SK-MEL-5 (cell line): ENCODE measurements at regions not wholly inside any gene's neighbourhood (a gene's known extent, or its start where the extent isn't known, plus 50 kb on each side); places are given as distances from the start of the nearest gene placed in this dataset.

Experiments used
- DNase-seq: peaks from one replicate; pipeline ENCODE4 v3.0.0-alpha.2; 2016; ENCODE audit warnings: low read depth, low spot score
- in situ Hi-C: cut with HindIII; loops from 2 replicates; pipeline ENCODE4 v1.10.0; 2016; ENCODE audit warnings: low sequenced_read_pairs, high pct_unique_total_duplicates, low pct_unique_long_range_greater_than_20kb

DNA sequence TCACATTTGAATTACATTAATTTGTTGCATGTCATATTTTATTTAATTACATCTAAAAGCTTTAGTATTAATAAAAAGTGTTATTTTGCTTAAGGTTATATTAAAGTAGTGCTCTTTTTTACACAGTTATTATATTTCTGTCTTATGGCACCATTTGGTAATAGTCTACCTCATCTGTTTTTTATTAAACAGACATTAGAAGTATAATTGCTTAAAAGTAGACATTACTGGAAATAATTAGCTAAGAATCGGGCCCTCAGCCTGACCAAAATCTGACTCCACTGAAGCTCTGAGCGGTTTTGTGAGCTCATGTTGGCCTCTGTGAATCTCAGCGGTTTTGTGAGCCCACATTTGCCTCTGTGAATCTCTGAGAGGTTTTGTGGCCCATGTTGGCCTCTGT is 102.5 kb upstream of the SNTG2 start:
- no peak for DNase-seq
- in situ Hi-C loops, result no loop called here

DNA sequence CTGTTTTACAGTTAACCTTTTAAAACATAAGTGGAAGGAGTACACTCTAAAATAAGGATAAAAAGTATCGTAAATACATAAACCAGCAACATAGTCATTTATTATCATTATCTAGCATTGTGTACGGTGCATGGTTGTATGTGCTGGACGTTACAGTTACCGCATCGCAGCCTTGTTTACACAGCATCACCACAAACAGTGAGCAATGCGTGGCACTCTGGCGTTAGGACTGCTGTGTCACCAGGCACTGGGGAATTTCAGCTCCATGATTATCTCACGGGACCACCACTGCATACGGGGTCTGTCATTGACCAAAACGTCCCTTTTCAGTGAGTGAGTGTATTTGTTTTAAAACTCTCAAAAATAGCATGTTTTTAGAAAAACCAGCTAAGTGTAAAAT is 103.0 kb upstream of the SNTG2 start:
- no peak for DNase-seq
- in situ Hi-C loops, result no loop called here

DNA sequence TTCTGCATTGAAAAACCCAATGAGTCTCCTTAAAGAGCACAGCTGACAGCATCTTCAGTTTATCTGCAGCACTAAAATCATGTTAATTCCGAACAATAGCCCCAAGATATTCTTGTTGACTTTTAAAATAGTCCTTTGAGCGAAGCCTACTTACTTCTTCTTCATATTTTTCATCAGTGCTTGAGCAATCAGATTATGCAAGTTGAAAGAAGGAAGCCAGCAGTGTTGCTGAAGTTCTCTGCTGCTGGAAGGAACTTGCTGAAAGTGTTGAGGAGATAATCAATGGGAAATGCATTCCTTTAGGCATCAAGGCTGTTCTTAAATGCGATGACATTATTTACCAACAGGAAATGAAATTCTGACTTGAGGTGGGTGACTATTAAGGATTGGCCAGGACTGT is 105.9 kb upstream of the SNTG2 start:
- in situ Hi-C loops, result no loop called here
- no peak for DNase-seq

DNA sequence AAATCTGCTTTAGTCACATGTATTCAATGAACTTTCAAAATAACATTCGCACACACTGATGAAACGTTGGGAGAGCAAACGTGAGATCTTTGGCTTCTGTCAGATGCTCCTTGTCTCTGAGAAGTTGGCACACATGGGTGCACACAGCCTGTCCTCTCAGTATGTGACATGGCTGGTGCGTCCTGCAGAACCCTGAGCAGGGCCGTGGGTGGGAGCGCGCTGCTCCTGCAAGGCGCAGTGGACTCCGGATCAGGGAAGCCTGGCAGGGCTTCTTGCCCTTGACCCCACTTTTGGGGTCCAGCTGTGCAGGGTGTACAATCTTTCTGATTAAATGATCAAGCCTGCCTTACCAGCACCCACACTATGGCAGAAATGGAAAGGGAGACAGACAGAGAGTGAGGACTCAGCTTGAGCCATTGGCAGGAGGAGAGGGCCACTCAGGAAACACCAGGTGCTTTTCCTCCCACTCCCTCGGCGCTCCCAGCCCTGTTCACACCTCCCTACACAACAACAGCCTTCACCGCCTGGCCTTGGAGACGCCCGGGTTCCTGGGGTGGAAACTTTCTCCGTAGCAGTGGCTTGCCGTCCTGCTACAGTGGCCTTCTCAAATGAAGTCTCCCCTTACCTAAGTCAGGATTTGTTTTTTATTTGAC is 108.4 kb upstream of the SNTG2 start:
- no peak for DNase-seq
- in situ Hi-C loops, result no loop called here

DNA sequence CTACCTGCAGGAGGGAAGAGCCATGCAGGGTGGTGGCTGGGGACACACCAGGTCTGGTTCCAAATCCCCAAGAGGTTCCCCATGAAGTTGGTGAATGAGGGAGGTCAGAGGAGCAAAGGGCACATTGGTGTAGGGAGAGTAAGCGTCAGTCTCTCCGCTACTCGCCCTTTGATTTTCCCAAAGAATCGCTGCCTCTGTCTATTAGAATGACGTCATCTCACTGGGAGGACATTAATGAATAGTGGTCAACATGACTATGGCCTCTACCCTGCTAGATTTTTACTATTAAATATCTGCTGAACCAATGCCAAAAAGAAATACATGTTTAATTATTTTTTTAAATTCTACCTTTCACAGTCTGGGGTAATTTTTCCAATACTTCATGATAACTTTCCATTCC is 109.6 kb upstream of the SNTG2 start:
- peak; percentile 14 for DNase-seq
- in situ Hi-C loops, result no loop called here

DNA sequence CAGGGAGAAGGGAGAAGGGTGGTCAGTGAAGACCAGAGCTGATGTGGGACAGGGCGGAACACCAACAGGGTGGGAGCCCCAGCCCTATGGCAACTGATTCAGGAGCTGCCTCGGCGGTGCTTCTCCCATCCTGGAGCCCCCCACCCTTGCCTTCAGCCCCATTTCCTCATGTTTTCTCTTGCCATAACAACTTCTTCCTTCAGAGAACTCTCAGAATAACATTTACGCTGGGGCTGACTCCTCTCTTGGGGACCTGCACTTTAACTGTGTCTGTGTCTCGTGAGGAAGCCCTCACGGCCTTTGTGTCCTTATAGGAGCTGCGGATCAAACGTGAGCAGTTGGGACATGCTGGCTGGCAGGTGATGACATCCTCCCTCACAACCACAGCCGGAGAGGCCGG is 116.4 kb upstream of the SNTG2 start:
- DNase-seq, result no peak
- in situ Hi-C loops, result no loop called here

DNA sequence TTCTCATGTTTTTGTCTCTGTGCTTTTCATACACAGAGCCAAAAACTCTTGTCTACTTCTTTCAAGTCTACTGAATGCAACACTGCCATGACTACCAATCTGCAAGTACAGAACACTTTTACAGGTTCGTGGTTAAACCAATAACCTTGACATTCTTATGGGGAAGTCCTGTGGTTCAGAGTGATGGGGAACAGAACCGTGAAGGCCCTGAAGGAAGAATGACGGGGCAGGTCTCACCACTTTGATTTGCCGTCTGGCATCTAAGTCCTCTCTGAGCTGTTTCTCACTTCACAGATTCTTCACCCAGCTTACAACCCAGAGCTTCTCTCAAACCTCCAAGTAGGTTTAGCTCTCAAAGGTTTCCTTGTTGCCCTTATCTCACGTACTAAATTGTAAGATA is 117.5 kb upstream of the SNTG2 start:
- no peak for DNase-seq
- in situ Hi-C loops, result no loop called here

DNA sequence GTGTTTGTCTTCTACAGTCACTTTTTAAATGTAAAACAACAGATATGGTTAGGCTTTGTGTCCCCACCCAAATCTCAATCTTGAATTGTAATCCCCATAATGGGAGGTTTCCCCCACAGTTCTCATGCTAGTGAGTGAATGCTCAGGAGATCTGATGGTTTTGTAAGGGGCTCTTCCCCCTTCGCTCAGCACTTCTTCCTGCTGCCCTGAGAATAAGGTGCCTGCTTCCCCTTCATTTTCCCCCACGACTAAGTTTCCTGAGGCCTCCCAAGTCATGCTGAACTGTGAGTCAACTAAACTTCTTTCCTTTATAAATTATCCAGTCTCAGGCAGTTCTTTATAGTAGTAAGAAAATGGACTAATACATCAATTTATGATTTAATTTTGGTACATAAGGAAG is 118.0 kb upstream of the SNTG2 start:
- DNase-seq, result no peak
- in situ Hi-C loops, result no loop called here

DNA sequence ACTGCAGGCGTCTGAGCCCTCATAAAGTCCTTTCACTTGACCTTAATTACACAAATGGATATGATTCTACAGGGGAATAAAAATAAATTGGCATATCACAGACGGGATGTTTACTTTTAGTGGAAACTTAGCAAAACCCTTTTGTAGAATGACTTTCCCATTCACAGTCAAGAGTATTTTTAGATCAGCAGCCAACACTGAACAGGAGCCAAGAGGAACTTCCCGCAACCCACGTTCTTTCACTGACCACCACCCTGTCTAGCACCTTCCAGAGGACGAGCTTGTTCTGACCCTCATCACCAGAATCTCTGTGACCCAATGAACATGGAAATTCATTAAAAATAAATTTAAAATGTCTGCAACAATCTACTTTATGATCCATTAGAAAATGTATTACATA is 119.0 kb upstream of the SNTG2 start:
- in situ Hi-C loops, result no loop called here

DNA sequence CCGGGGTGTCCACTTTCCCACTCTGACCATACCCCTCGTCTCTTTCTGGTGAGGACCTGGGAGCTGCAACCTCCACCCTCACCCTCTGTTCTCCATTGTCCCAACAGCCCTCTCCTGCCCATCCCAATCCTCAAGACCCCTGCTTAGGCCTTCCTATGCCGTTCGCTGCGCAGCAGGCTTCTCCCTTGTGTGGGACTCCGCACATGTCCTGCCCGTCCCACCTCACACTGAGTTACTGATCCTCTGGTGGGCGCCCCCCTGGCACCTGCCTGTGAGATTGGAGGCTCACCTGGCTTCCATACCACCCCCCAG is 119.5 kb upstream of the SNTG2 start:
- DNase-seq, result no peak
- in situ Hi-C loops, result no loop called here

More for the DNA sequence above, 119.0 kb upstream of the SNTG2 start:
- no peak for DNase-seq

DNA sequence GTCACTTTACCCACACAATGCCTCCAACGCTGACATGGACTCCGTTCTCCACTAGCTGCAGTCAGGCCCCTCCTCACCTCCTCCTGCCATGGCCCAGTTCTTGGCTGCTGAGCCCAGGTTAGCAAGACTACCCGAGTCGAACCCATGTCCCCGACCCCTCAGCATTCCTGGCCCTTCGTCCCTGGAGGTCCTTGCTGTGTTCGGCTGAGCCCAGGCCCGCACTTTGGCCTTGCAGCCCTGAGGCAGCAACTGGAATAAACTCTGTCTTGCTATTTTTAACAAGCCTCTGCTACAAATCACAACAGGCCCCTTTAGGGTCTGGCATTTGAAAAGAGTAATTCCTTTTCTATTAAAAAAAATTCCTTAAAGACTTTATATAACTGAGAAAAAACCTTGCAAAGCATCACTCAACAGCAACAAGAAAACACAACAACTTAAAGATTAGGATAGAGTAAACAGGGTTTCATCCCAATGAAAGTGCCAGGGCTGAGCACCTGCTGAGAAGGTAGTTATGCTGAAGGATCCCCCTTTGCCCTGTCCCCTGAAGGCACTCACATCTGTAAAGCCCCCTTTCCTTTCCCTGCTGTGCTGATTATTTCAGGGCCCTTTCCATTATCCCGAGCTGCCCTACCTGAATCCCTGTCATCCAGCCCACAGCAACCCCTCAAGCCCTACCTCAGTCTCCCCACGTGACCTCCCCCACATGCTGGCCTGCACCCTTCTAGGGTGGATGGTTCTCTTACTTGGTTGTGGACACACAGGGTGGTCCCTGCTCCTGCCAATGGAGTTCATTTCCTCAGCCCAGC is 120.0 kb upstream of the SNTG2 start:
- DNase-seq, result no peak
- in situ Hi-C loops, result no loop called here

DNA sequence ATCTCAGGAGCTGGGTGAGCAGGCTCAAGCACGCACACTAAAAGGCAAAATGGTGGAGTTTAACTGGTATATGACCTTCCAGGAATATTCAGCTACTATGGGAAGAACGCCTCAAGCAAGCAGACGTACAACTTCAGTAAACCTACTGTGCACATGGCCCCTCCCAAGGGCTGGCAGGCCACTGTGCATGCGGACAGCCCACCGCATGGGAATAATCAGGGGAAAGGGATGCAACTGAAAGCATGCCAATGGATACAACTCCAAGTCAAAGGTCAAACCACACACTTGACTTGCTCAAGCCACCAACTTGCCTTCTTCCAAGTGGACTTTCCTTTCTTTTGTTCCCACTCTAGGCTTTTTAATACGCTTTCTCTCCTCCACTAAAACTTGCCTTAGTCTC is 121.6 kb upstream of the SNTG2 start:
- in situ Hi-C loops, result no loop called here
- no peak for DNase-seq

DNA sequence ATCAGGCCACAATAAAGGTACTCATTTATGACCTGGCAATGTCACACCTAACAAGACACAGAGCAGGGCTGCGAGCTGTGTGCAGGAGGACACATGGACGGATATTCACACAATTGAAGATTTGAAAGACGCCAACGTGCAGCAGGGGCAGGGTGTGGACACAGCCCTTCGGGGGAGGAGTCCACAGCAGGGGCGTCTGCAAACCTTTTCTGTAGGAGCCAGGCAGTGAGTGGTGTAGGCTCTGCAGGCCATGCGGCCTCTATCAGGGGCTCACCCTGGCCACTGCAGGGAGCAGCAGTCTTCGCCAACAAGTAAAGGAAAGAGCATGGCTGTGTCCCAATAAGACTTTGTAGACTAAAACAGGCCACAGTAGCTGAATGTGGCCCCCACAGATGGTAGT is 125.7 kb upstream of the SNTG2 start:
- DNase-seq, result no peak
- in situ Hi-C loops, result no loop called here

DNA sequence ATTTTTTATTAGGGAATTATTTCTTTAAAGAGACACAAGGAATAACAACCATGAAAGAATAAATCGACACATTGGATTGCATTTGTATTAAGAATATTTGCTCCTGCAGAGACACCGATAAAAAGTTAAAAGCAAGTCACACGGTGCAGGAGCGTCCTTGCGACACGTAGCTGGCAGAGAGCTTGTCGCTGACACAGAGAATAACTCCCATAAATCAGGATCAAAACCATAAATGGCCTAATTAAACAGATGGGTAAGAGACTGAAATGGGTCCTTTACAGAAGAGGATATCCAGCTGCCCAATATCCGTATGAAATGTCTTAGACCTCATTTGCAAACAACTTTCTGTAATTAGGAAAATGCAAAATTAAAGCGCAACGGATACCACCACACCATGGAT is 126.1 kb upstream of the SNTG2 start:
- DNase-seq, result no peak
- in situ Hi-C loops, result no loop called here

DNA sequence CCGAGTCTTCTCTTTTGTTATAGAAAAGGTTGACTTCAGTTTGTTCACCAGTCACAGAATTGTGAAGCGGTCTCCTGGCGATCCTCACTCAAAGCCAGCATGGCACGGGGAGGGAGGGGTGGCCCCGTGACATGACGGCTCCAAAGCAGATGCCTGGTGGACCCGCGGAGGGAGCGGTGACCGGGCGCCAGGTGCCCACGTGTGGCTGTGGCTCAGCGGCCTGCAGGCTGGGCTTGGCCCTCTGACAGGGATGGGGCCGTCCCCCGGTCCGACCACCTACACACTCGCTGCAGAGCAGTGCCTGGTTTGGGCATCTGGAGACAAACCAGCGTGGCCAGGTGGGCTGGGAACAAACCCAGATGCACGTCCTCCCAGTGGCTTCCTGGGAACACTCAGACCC is 129.1 kb upstream of the SNTG2 start:
- in situ Hi-C loops, result no loop called here

DNA sequence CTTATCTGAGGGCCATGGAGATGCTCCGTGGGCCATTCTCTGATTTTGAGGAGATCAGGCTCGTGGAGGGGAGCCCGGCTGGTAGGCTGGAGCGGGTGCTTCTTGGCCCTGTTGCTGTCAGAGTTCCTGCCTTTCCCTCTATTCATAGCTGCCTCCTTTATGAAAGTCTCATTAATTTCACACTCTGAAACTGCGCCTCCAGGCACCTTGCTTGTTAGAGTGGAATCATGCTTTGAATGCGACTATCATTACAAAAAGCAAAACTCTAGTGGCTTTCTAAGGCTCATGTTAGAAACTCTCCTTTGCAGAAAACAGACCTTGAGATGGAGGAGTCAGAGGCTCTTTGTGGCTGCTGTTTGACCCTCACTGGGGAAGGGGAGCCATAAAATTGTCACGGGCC is 131.0 kb upstream of the SNTG2 start:
- no peak for DNase-seq
- in situ Hi-C loops, result no loop called here

More for the DNA sequence above, 129.1 kb upstream of the SNTG2 start:
- DNase-seq, result no peak

DNA sequence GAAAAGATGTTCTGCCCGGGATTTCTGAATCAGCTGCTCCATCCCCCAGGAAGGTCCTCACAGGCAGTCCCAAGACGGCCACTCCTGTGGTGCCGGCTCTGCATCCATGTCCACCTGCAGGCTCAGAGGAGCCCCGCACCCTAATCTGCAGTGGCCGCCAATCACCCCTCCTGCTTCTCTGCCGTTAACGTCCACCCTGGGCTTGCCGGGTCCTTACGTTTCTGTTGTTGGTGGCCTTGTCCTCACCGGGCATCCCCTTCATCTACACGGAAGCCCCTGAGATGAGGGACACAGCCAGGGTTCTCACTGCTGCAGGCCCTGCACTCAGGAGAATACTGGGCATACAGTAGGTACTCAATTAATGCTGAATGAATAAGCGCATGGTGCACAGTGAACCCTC is 131.5 kb upstream of the SNTG2 start:
- in situ Hi-C loops, result no loop called here

DNA sequence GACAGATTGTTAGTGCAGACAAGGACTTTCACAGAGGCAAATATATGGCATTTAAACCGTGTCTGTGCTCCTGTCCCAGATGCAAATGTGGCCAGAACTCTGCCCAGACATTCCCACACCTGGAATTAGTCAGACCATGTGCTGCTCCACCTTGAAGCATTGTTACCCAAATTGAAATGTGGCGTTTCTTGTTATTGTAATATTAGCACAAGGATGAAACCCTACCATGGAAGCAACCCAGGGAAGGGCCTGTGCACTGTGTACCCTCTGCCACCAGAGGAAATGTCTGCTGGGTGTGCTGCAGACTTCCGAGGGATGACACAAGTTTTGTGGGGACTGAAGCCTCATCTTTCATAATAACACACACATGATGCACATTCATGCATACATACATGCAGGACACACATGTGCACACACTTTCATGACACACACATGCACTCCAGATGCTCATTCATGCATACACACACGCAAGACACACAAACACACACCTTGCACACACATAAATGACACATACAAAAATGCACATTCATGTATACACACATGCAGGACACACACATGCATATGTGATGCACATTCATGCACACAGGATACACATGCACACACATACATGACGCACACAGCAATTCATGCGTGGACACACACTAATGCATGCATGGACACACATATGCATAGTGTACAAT is 133.2 kb upstream of the SNTG2 start:
- no peak for DNase-seq
- in situ Hi-C loops, result no loop called here

More for the DNA sequence above, 131.5 kb upstream of the SNTG2 start:
- no peak for DNase-seq

DNA sequence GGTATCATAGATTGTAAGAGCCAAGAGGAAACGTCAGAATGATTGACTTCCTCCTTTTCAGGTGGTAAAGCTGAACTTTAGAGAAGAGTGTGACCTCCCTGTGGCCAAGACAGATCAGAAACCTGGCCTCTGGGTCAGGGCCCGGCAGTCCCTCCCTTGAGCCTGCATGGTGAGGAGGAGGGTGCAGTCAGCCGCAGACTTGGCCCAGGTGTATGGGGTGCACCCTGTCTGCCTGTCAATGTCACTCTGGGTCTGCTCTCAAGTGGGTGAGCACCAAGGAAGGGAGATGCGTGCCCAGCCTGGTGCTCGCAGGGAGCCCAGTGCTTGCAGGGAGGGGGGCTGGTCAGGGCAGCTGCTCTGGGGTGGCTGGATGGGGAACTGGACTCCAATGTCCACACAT is 134.4 kb upstream of the SNTG2 start:
- in situ Hi-C loops, result no loop called here
- DNase-seq, result no peak
